GM23338 (cell line): ENCODE measurements at regions not wholly inside any gene's neighbourhood (a gene's known extent, or its start where the extent isn't known, plus 50 kb on each side); places are given as distances from the start of the nearest gene placed in this dataset.

Source experiments
- ATAC-seq: fragments of 200-7000 bp; cut with Tn5 transposase; 3 replicates; pipeline ENCODE4 v1.9.1; 2020
- DNase-seq: peaks from one replicate; pipeline ENCODE4 v3.0.0-alpha.2; 2015; ENCODE audit warnings: low spot score
- H2AFZ ChIP-seq: fragments of 200-600 bp; sonication (generic); 2 replicates; pipeline ENCODE4 v1.8.0; 2016; ENCODE audit warnings: antibody characterized with exemption, mild to moderate bottlenecking, moderate library complexity
- H3F3A ChIP-seq: fragments of 200-600 bp; sonication (generic); replicated peaks from 2 replicates; pipeline ENCODE4 v1.8.0; 2017; ENCODE audit warnings: antibody characterized with exemption, mixed run types, low read depth
- H3K27ac ChIP-seq: fragments of 200-600 bp; sonication (generic); 2 replicates; pipeline ENCODE4 v1.6.1; 2016; ENCODE audit warnings: low read depth
- H3K27me3 ChIP-seq: fragments of 200-600 bp; sonication (generic); 2 replicates; pipeline ENCODE4 v1.8.0; 2016; ENCODE audit warnings: mild to moderate bottlenecking, mixed run types, moderate library complexity; ENCODE audit not compliant: insufficient read depth
- H3K36me3 ChIP-seq: fragments of 200-600 bp; sonication (generic); 2 replicates; pipeline ENCODE4 v1.8.0; 2016; ENCODE audit warnings: mild to moderate bottlenecking; ENCODE audit not compliant: insufficient read depth
- H3K4me1 ChIP-seq: fragments of 200-600 bp; sonication (generic); 2 replicates; pipeline ENCODE4 v1.8.0; 2016; ENCODE audit warnings: mild to moderate bottlenecking, moderate library complexity; ENCODE audit not compliant: insufficient read depth
- H3K4me2 ChIP-seq: fragments of 200-600 bp; sonication (generic); 2 replicates; pipeline ENCODE4 v1.7.1; 2017; ENCODE audit warnings: mixed run types
- H3K4me3 ChIP-seq: fragments of 200-600 bp; sonication (generic); 2 replicates; pipeline ENCODE4 v1.6.1; 2016; ENCODE audit warnings: mixed run types
- H3K79me2 ChIP-seq: fragments of 200-600 bp; sonication (generic); replicated peaks from 2 replicates; pipeline ENCODE4 v1.8.0; 2017; ENCODE audit warnings: mild to moderate bottlenecking; ENCODE audit not compliant: insufficient read depth
- H3K9me2 ChIP-seq: fragments of 200-600 bp; sonication (generic); 2 replicates; pipeline ENCODE4 v1.8.0; 2017; ENCODE audit not compliant: insufficient read depth
- H4K20me1 ChIP-seq: fragments of 200-600 bp; sonication (generic); replicated peaks from 2 replicates; pipeline ENCODE4 v1.8.0; 2017; ENCODE audit warnings: mild to moderate bottlenecking; ENCODE audit not compliant: insufficient read depth
- H3K27ac Mint-ChIP-seq: 2 replicates; pipeline ENCODE4 v1.8.0; 2020; ENCODE audit warnings: inconsistent platforms, mild to moderate bottlenecking, moderate library complexity, mixed read lengths
- H3K27me3 Mint-ChIP-seq: 3 replicates; pipeline ENCODE4 v1.8.0; 2022; ENCODE audit warnings: low read depth, mild to moderate bottlenecking, moderate library complexity, mixed read lengths, inconsistent platforms; ENCODE audit not compliant: insufficient read depth, poor library complexity
- H3K36me3 Mint-ChIP-seq: 3 replicates; pipeline ENCODE4 v1.8.0; 2021; ENCODE audit warnings: low read depth, mild to moderate bottlenecking, inconsistent platforms, moderate library complexity, mixed read lengths
- H3K4me1 Mint-ChIP-seq: 3 replicates; pipeline ENCODE4 v1.8.0; 2020; ENCODE audit warnings: mild to moderate bottlenecking, inconsistent platforms, mixed read lengths
- H3K4me3 Mint-ChIP-seq: 3 replicates; pipeline ENCODE4 v1.8.0; 2021; ENCODE audit warnings: moderate library complexity, mild to moderate bottlenecking, inconsistent platforms, mixed read lengths
- H3K9me3 Mint-ChIP-seq: 3 replicates; pipeline ENCODE4 v1.8.0; 2020; ENCODE audit warnings: moderate library complexity, mild to moderate bottlenecking, inconsistent platforms, mixed read lengths
- CREB1 ChIP-seq: fragments of 250-450 bp; sonication (Bioruptor Pico); IDR thresholded peaks from 2 replicates; pipeline ENCODE4 v1.5.0; 2020; ENCODE audit warnings: low read depth, mild to moderate bottlenecking, moderate library complexity
- CTCF ChIP-seq, 2 experiments: fragments of 200-600 bp in 1 of 2; sonication (generic) in 1 of 2; conservative IDR thresholded peaks; 2 replicates each; pipeline versions ENCODE4 v1.5.1 to v1.6.1; 2016 to 2017; ENCODE audit warnings: antibody characterized with exemption in 2 of 2, low read depth in 2 of 2, mild to moderate bottlenecking in 2 of 2, moderate library complexity in 1 of 2
- ETS1 ChIP-seq: IDR thresholded peaks from 2 replicates; pipeline ENCODE4 v1.6.1; 2016; ENCODE audit warnings: antibody characterized with exemption
- EZH2 ChIP-seq: fragments of 200-600 bp; sonication (generic); IDR thresholded peaks from one replicate; pipeline ENCODE4 v1.8.0; 2017; ENCODE audit warnings: antibody characterized with exemption, mild to moderate bottlenecking, low read depth; ENCODE audit not compliant: unreplicated experiment
- EZH2phosphoT487 ChIP-seq: fragments of 200-600 bp; sonication (generic); IDR thresholded peaks from one replicate; pipeline ENCODE4 v1.8.1; 2018; ENCODE audit warnings: antibody characterized with exemption; ENCODE audit not compliant: unreplicated experiment
- JUNB ChIP-seq: IDR thresholded peaks from one replicate; pipeline ENCODE4 v1.6.1; 2016; ENCODE audit warnings: antibody characterized with exemption; ENCODE audit not compliant: unreplicated experiment
- NANOG ChIP-seq: IDR thresholded peaks from 2 replicates; pipeline ENCODE4 v1.6.1; 2016; ENCODE audit warnings: antibody characterized with exemption, borderline replicate concordance
- POLR2AphosphoS5 ChIP-seq: IDR thresholded peaks from 2 replicates; pipeline ENCODE4 v1.6.1; 2016; ENCODE audit warnings: antibody characterized with exemption, low read depth
- REST ChIP-seq: IDR thresholded peaks from one replicate; pipeline ENCODE4 v1.6.1; 2018; ENCODE audit warnings: antibody characterized with exemption; ENCODE audit not compliant: unreplicated experiment
- STAT1 ChIP-seq: IDR thresholded peaks from one replicate; pipeline ENCODE4 v1.6.1; 2016; ENCODE audit warnings: antibody characterized with exemption; ENCODE audit not compliant: unreplicated experiment
- ZNF114 ChIP-seq: fragments of 250-450 bp; sonication (Bioruptor Pico); IDR thresholded peaks from 2 replicates; pipeline ENCODE4 v1.5.0; 2020; ENCODE audit warnings: mild to moderate bottlenecking, moderate library complexity
- ZNF331 ChIP-seq: fragments of 250-450 bp; sonication (Bioruptor Pico); IDR thresholded peaks from 2 replicates; pipeline ENCODE4 v1.5.0; 2020; ENCODE audit warnings: low read depth, mild to moderate bottlenecking, moderate library complexity

GRCh38 chr9:79215821-79216220 lies 355.9 kb upstream of the TLE4 start:
- no peak for TF ChIP-seq EZH2phosphoT487
- no peak for TF ChIP-seq EZH2
- H3K27me3 ChIP-seq: no peaks in the 10 kb centered on the region
- H3K36me3 ChIP-seq: no peaks in the 10 kb centered on the region
- H2AFZ ChIP-seq: peak overlapping the region; percentile 59; the same call in 1 of the 2 replicates
- H3K4me2 ChIP-seq: no peak overlapping the region
- no peaks in the 10 kb centered on the region for H3F3A ChIP-seq
- H3K79me2 ChIP-seq: no peaks in the 10 kb centered on the region
- ATAC-seq: no peak
- H3K4me3 ChIP-seq: no peak overlapping the region
- no peaks in the 10 kb centered on the region for H3K36me3 Mint-ChIP-seq
- no peaks in the 10 kb centered on the region for H3K27me3 Mint-ChIP-seq
- no peak overlapping the region for H3K27ac Mint-ChIP-seq
- H3K4me1 ChIP-seq: no peaks in the 10 kb centered on the region
- no peaks in the 10 kb centered on the region for H3K4me1 Mint-ChIP-seq
- no peaks in the 10 kb centered on the region for H3K9me3 Mint-ChIP-seq
- H4K20me1 ChIP-seq: no peaks in the 10 kb centered on the region
- peaks cover 3% of the 10 kb centered on the region; the same call in 1 of the 2 replicates for H3K9me2 ChIP-seq
- DNase-seq: no peak
- H3K4me3 Mint-ChIP-seq: no peak overlapping the region
- no peak overlapping the region for H3K27ac ChIP-seq

- no peaks in the 10 kb centered on the region for H3K4me1 ChIP-seq
- no peaks in the 10 kb centered on the region for H4K20me1 ChIP-seq
- no peaks in the 10 kb centered on the region for H3K27me3 ChIP-seq
- ATAC-seq: no peak
- peaks cover 3% of the 10 kb centered on the region for H3K9me2 ChIP-seq
- Mint-ChIP-seq H3K27ac (no peak overlapping the region), H3K4me3 (no peak overlapping the region), H3K27me3 (no peaks in the 10 kb centered on the region), H3K36me3 (no peaks in the 10 kb centered on the region), H3K4me1 (no peaks in the 10 kb centered on the region), H3K9me3 (peaks cover 6% of the 10 kb centered on the region; the same call in 1 of the 3 replicates)
- H3F3A ChIP-seq: no peaks in the 10 kb centered on the region
- H2AFZ ChIP-seq: no peak overlapping the region
- H3K79me2 ChIP-seq: no peaks in the 10 kb centered on the region
- H3K4me2 ChIP-seq: no peak overlapping the region
- H3K4me3 ChIP-seq: no peak overlapping the region
- no peaks in the 10 kb centered on the region for H3K36me3 ChIP-seq
- H3K27ac ChIP-seq: no peak overlapping the region
- DNase-seq: no peak
- no peak for TF ChIP-seq CREB1 (CRISPR knock-in tag)
- TF ChIP-seq ETS1: no peak
- no peak for TF ChIP-seq POLR2AphosphoS5
- no peak for TF ChIP-seq ZNF114 (CRISPR knock-in tag)
- no peak for TF ChIP-seq NANOG
- TF ChIP-seq EZH2phosphoT487: no peak
- no peak for TF ChIP-seq STAT1
- TF ChIP-seq JUNB: no peak
- no peak for TF ChIP-seq CTCF (conservative IDR thresholded peaks at IDR 0.05; ENCODE audit: low read depth in 2 of 2)
- no peak for TF ChIP-seq REST
- no peak for TF ChIP-seq ZNF331
- no peak for TF ChIP-seq EZH2
Observed at GRCh38 chr9:79220251-79220650, 351.5 kb upstream of the TLE4 start.
